HEK293T (cell line): ENCODE measurements at regions not wholly inside any gene's neighbourhood (a gene's known extent, or its start where the extent isn't known, plus 50 kb on each side); places are given as distances from the start of the nearest gene placed in this dataset.

Source experiments
- CTCF ChIA-PET: fragments of 350-600 bp; formaldehyde crosslinking; extraction: SDS; loops from one replicate; lab custom pipeline; 2021; ENCODE audit warnings: antibody characterized with exemption, inconsistent platforms; lab: Yijun Ruan, JAX
- POLR2A ChIA-PET: fragments of 350-600 bp; formaldehyde crosslinking; extraction: SDS; loops from one replicate; lab custom pipeline; 2020; ENCODE audit warnings: antibody characterized with exemption, inconsistent platforms; lab: Yijun Ruan, JAX
- DNase-seq: peaks from one replicate; pipeline ENCODE4 v3.0.0; 2012; ENCODE audit warnings: mixed read lengths; ENCODE audit errors: extremely low spot score
- ARNT ChIP-seq: fragments of 450-650 bp; IDR thresholded peaks from 2 replicates; pipeline ENCODE4 v1.6.1; 2017; ENCODE audit warnings: mild to moderate bottlenecking
- BHLHE40 ChIP-seq: fragments of 450-650 bp; IDR thresholded peaks from 2 replicates; pipeline ENCODE4 v1.6.1; 2016; ENCODE audit warnings: mild to moderate bottlenecking, moderate library complexity, borderline replicate concordance
- CTBP1 ChIP-seq: fragments of 450-650 bp; IDR thresholded peaks from 2 replicates; pipeline ENCODE4 v1.6.1; 2016; ENCODE audit warnings: borderline replicate concordance
- ELF4 ChIP-seq: fragments of 450-650 bp; IDR thresholded peaks from 2 replicates; pipeline ENCODE4 v1.6.1; 2017; ENCODE audit warnings: antibody characterized with exemption
- FOXA1 ChIP-seq: fragments of 450-650 bp; IDR thresholded peaks from 2 replicates; pipeline ENCODE4 v1.6.1; 2016; ENCODE audit warnings: mild to moderate bottlenecking
- FOXK2 ChIP-seq: fragments of 450-650 bp; IDR thresholded peaks from 2 replicates; pipeline ENCODE4 v1.6.1; 2016; ENCODE audit warnings: mild to moderate bottlenecking
- FOXM1 ChIP-seq: fragments of 450-650 bp; IDR thresholded peaks from 2 replicates; pipeline ENCODE4 v1.6.1; 2017; ENCODE audit warnings: mild to moderate bottlenecking, borderline replicate concordance
- HDGF ChIP-seq: fragments of 450-650 bp; IDR thresholded peaks from 2 replicates; pipeline ENCODE4 v1.6.1; 2017; ENCODE audit warnings: antibody characterized with exemption, borderline replicate concordance
- L3MBTL2 ChIP-seq: fragments of 450-650 bp; conservative IDR thresholded peaks from 2 replicates; pipeline ENCODE4 v1.6.1; 2016; ENCODE audit warnings: mild to moderate bottlenecking
- LEF1 ChIP-seq: fragments of 450-650 bp; IDR thresholded peaks from 2 replicates; pipeline ENCODE4 v1.6.1; 2017; ENCODE audit warnings: mild to moderate bottlenecking, borderline replicate concordance
- NFRKB ChIP-seq: fragments of 450-650 bp; IDR thresholded peaks from 2 replicates; pipeline ENCODE4 v1.6.1; 2016; ENCODE audit warnings: mild to moderate bottlenecking, moderate library complexity
- SP1 ChIP-seq: fragments of 450-650 bp; IDR thresholded peaks from 2 replicates; pipeline ENCODE4 v1.6.1; 2017
- SUZ12 ChIP-seq: fragments of 450-650 bp; IDR thresholded peaks from 2 replicates; pipeline ENCODE4 v1.6.1; 2016; ENCODE audit warnings: mild to moderate bottlenecking
- TARDBP ChIP-seq: fragments of 450-650 bp; IDR thresholded peaks from 2 replicates; pipeline ENCODE4 v1.6.1; 2016
- ZNF384 ChIP-seq: fragments of 450-650 bp; IDR thresholded peaks from 2 replicates; pipeline ENCODE4 v1.6.1; 2016
- TF ChIP-seq, protein P1 (sequence below): fragments of 450-650 bp; IDR thresholded peaks from 2 replicates; pipeline ENCODE4 v1.6.1; 2016

DNA sequence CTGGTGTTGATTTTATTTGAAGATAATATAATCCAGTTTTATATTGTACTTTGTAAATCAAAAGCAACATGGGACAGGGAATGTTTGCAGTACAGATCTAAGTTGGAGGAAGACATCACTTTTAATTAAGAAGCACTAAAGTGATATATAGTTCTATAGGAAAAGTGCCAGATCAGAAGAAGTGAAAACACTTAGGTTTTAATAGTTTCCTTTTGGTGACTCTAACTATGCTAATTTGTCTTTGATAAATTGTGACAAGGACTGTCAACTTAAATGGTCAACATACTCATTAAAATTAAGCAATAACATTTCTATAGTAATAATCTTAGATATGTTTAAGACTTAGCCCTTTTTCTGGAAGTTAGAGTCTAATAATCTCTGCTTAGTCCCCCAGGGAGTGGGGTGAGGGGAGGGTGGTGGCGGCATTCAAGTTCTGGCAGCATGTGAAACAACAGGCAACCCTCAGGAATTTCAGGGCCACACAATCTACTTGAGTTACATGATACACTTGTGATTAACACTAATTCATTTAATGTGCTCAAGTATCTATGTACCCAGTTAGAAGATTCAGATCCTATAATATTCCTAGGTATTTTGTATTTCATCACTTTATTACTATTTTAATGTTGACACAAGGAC, 1026.5 kb downstream of the NR2F1-AS1 start:
- TF ChIP-seq FOXK2, result no peak
- TF ChIP-seq, protein P1, sequence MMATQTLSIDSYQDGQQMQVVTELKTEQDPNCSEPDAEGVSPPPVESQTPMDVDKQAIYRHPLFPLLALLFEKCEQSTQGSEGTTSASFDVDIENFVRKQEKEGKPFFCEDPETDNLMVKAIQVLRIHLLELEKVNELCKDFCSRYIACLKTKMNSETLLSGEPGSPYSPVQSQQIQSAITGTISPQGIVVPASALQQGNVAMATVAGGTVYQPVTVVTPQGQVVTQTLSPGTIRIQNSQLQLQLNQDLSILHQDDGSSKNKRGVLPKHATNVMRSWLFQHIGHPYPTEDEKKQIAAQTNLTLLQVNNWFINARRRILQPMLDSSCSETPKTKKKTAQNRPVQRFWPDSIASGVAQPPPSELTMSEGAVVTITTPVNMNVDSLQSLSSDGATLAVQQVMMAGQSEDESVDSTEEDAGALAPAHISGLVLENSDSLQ, result peak; percentile 59; the same call in 1 of the 2 replicates
- TF ChIP-seq TARDBP, result no peak
- POLR2A ChIA-PET, result no interaction called here
- CTCF ChIA-PET, result no interaction called here
- DNase-seq, result no peak

GRCh38 chr5:92553326-92553725, 1027.7 kb downstream of the NR2F1-AS1 start:
- CTCF ChIA-PET, result no interaction called here
- TF ChIP-seq, protein P1, result no peak
- POLR2A ChIA-PET, result no interaction called here
- no peak for DNase-seq

- ChIA-PET CTCF (interaction anchor here (1.1 kb wide), 1 partner anchor 8 kb away, joined by 3 read pairs; no protein-coding TSS in a partner anchor), POLR2A (no interaction called here)
- peak; percentile 46 for DNase-seq
- TF ChIP-seq ZNF384, result no peak
- no peak for TF ChIP-seq SUZ12
- no peak for TF ChIP-seq ELF4
- TF ChIP-seq FOXA1, result peak; percentile 2; the same call in 1 of the 2 replicates
- peak; percentile 6; the same call in 1 of the 2 replicates for TF ChIP-seq CTBP1
- no peak for TF ChIP-seq FOXM1
- TF ChIP-seq L3MBTL2, result no peak
- TF ChIP-seq, protein P1, result peak; percentile 1; the same call in 1 of the 2 replicates
- no peak for TF ChIP-seq FOXK2
Observed at GRCh38 chr5:92552206-92553160, 1028.5 kb downstream of the NR2F1-AS1 start.

- no peak for DNase-seq
- CTCF ChIA-PET, result no interaction called here
- POLR2A ChIA-PET, result no interaction called here
- no peak for TF ChIP-seq ELF4
Observed at GRCh38 chr5:92548346-92548745, 1032.7 kb downstream of the NR2F1-AS1 start.

DNA sequence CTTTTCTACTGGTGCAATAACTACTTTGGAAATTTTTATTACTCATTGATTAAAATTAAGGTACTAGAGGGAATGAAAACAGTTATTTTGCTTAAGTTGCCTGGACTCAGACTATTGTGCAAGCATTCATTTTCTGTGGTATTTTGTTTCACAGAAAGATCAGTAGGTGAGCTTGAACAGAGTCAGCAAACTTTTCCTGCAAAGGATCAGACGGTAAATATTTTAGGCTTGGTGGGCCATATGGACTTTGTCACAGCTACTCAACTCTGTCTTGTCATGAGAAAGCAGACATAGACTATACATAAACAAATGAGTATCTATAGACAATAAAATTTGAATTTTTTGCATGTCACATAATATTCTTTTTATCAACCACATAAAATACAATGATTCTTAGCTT, 1036.4 kb downstream of the NR2F1-AS1 start:
- ChIA-PET CTCF (interaction anchor here (1.2 kb wide), 1 partner anchor 28 kb away, joined by 3 read pairs; no protein-coding TSS in a partner anchor), POLR2A (no interaction called here)
- TF ChIP-seq L3MBTL2 (no peak), CTBP1 (no peak), NFRKB (no peak), LEF1 (no peak), SP1 (no peak), FOXA1 (no peak)
- TF ChIP-seq, protein P1, result no peak
- DNase-seq, result no peak

DNA sequence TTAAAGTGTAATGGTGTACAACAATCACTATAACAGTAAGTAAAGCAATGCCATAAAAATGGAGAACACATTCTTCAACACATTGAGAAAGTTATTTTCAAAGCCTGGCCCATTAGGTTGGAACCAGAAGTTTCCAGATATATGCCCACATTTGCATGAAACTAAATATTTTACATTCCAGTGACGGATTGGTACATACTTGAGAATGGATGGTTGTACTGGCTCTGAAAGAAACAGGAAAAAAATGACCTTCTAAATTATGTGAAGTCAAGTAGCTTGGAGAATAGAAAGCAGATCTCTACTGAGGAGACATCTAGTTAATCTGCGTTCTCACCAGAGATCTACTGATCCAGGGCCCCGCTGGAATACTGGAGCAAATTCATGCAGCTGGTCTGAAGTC, 1037.0 kb downstream of the NR2F1-AS1 start:
- TF ChIP-seq ARNT (no peak), LEF1 (no peak), ELF4 (no peak), BHLHE40 (no peak), NFRKB (no peak), ZNF384 (no peak), SUZ12 (no peak), FOXK2 (no peak), HDGF (no peak), FOXM1 (no peak), SP1 (no peak), CTBP1 (no peak), L3MBTL2 (no peak), TARDBP (no peak), FOXA1 (no peak)
- TF ChIP-seq, protein P1, result no peak
- POLR2A ChIA-PET, result no interaction called here
- DNase-seq, result no peak
- CTCF ChIA-PET, result interaction anchor here (1.1 to 1.2 kb wide), 2 partner anchors 26 to 28 kb away, joined by 3 read pairs; no protein-coding TSS in a partner anchor
